AG08396 (cell line): ENCODE measurements at regions not wholly inside any gene's neighbourhood (a gene's known extent, or its start where the extent isn't known, plus 50 kb on each side); places are given as distances from the start of the nearest gene placed in this dataset.

Experiments
- DNase-seq: peaks from one replicate; pipeline ENCODE4 v3.0.0; 2012; ENCODE audit warnings: low spot score, mixed read lengths

DNA sequence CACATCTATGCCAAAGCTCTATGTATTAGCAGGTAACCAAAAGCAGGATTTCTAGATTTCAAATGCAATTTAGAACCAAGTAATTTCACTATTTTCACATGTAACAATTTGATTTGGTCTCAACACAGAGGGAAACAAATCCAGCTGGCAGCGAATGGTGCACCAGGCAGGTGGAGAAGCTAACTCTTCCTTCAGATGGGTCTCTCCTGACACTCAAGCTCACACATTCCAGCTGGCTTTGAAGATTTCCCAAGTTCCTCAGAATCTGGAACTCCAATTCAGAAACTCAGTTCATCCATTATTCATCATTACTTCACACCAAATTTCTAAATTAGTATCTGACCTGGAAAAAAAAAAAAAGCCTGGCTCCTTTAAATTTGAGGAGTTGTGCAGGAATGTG is 318.1 kb upstream of the NECTIN3 start:
- DNase-seq = no peak

- no peak for DNase-seq
Observed at GRCh38 chr3:110754212-110754916, 317.3 kb upstream of the NECTIN3 start.

DNA sequence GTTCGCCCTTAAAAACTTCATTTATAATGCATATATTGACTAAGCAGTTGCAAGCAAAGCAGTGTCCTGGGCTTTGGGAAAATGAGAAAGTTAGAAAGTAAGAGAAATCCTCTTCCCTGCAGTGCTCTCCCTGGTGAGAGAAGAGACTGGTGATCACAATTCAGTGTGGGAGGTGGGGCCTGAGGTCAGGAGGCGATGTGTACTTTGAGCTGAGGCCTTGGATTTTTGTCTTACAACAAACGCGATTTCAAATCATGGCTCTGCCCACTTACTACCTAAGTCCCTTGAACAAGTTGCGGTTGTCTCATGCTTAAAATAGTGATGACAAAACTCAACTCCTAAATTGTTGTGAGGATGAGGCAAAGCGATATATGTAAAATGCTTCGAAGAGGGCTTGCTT is 316.3 kb upstream of the NECTIN3 start:
- DNase-seq = no peak

GRCh38 chr3:110756705-110757104 is 314.9 kb upstream of the NECTIN3 start:
- no peak for DNase-seq

- no peak for DNase-seq
Observed at GRCh38 chr3:110758208-110758607, 313.4 kb upstream of the NECTIN3 start.

DNA sequence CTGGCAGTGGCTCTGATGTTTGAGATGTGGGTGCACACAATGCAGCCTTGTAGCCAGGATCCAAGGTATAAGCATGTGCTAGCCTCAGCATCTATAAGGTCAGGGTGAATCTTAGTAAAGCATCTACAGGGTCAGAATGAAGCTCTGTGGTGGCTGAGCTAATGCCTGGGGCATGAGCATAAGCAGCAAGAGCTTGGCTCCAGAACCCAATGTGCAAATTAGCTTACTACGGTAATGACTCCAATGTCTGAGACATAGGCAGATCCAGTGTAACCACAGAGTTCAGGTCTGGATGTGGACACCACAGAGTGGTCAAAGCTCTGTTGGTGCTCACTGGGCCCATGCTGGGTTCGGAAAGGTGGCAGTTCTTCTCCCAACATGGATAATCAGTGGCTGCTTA is 304.5 kb upstream of the NECTIN3 start:
- DNase-seq = no peak

DNA sequence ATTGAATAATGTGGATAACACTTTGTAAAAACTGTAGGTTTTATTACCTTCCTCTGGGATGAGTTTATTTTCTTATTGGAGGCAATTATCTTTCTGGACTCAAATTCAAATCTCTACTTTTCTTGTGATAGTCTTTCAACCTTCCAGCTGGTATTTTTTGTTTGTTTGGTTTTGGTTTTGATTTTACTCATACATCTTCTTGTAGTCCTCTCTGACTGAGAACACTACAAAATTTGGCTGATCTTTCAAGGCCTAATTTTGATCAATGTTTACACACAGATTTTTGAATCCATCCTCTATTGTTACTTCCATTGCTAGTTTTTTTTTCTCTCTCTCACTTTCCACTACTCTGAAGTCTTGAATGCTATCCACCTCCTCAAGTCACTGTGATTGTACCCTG is 303.8 kb upstream of the NECTIN3 start:
- no peak for DNase-seq

DNA sequence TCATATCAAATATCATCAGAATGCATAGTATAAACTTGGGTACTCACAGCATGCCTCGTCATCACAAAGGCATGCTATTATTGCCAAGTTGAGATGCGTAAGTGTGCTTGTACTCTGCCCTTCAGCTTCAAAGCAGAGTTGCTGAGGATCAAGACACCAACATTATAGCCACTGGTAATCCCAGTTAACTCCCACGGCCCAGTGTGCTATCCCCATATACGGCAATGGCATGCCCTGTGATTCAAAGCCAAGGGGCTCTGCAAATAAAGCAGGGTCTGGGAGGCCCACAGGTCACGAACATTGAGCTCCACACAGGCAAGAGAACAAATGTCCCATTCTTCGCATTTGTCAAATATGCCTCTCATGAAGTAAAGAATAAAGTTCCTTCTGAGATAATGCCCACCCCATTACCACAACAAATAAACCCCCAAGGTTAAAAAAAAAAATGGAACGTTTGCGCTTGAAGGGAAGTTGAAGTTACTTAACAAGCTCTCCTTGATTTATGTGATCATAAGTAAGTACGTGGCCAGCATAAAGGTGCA is 298.1 kb upstream of the NECTIN3 start:
- peak; percentile 34 for DNase-seq

- no peak for DNase-seq
Observed at GRCh38 chr3:110774496-110775265, 296.9 kb upstream of the NECTIN3 start.

DNA sequence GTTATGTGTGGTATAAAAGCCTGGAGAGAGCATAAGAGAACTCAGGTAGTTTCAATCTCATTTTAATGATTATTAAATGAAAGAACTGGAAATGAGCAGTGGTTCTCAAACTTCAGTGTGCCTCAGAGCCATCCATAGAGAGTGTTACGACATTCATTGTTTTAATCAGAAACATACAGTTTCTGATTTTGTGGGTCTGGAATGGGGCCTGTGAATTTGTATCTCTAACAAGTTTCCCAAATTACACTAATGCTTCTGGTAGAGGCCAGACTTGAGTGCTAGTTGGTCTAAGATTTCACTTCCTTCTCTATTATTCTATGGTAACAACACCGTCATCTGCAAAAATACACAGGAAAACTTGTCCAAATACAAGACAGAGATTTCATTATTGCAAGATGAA is 292.0 kb upstream of the NECTIN3 start:
- DNase-seq = no peak

DNA sequence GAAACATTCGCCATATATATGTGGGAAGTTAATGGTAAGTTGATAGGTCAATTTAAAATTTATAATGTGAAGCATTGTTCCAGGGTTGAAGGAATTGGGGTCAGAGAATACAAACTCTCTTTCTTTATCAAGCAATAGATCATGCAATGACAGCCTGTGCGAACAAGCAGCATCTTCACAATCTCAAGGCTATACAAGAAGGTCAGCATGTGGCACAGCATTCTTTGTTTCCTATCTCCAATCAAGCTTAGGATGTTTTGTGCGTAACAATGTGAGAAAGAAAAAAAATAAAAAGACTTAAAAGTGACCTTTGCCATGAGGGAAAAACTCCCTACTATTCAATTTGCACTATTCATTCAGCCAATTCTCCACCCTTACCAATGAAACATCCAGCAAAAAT is 288.1 kb upstream of the NECTIN3 start:
- DNase-seq = no peak

- DNase-seq = no peak
Observed at GRCh38 chr3:110788794-110789193, 282.8 kb upstream of the NECTIN3 start.

DNA sequence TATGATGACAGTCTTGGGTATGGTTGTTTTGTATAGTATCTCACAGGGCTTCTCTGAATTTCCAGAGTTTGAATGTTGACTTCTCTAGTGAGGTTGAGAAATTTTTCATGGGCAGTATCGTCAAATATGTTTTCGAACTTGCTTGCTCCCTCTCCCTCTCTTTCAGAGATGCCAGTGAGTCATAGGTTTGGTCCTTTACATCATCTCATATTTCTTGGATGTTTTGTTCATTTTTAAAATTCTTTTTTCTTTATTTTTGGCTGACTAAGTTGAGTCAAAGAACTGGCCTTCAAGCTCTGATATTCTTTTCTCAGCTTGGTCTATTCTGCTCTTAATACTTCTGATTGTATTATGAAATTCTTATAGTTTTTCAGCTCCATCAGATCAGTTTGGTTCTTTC is 282.3 kb upstream of the NECTIN3 start:
- no peak for DNase-seq

DNA sequence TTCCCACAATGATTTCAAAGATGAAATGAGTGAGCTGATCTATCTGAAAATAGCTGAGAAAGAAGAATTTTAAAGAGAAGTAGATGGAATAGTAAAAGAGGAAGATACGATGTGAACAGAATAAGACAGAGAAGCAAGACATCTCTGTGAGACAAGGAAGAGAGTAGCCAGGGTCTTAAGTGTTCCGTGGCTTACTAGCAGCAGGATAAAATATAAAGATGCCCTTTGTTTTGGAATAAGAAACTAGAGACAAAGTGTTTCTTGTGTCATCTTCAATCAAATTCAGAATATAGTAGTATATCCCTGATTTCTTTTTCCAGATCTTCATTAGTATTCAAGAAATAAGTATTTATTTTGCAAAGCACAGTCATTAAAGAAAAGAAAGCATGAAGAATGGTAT is 281.0 kb upstream of the NECTIN3 start:
- DNase-seq = no peak

GRCh38 chr3:110791995-110792686 is 279.5 kb upstream of the NECTIN3 start:
- no peak for DNase-seq

DNA sequence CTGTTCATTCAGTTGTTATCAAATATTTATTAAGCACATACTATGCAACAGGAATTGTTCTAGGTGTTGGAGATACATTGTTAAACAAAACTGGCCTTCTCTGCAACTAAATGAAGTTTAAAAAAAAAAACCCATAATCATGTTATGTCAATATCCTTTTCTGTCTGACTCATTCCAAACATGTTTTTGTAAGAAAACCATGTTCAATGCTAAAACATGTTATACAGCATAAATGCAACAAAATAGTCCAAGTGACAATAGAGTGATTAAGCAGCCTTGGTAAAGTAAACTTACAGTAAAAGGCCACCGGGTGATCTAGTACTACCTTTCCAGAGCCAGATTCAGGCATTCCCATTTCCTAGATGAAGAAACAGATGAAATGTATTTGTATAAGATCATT is 278.0 kb upstream of the NECTIN3 start:
- no peak for DNase-seq

- DNase-seq = no peak
Observed at GRCh38 chr3:110795163-110795562, 276.5 kb upstream of the NECTIN3 start.

- no peak for DNase-seq
Observed at GRCh38 chr3:110799271-110799670, 272.3 kb upstream of the NECTIN3 start.

DNA sequence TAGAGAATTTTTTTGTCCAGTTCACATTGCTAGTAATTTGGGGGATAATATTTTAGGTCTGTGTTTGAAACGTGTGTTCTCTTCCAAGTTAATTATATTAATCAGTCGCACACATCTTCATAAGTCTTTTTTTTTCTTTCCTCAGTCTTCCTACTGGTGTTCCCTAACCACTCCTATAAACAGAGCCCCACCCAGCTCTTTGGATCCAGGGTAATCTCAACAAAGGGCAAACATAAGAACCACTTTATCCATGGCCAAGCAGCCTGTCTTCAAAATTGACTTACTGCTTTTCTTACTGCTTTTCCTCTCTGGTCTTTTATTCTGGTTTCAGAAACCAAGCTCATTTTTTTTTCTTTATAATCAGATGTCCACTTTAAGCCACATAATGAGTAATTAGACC is 266.8 kb upstream of the NECTIN3 start:
- no peak for DNase-seq

DNA sequence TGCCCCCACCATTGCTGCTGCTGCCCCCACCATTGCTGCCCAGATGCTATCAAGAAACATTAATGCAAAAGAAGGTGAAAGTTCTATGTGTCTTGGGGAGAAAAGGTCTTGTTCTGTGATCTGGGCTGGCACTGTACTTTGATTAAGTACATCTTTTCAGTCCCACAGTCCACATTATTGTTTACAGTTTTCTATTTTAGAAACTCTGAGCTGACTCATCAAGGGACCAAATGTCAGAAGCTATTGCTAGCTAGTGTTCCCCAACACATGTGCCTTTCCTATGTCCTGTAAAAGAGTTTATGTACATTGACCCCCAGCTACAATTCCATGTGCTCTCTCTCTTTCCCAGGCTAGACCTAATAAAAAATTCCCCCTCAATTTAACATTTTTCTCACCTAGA is 264.7 kb upstream of the NECTIN3 start:
- DNase-seq = no peak

DNA sequence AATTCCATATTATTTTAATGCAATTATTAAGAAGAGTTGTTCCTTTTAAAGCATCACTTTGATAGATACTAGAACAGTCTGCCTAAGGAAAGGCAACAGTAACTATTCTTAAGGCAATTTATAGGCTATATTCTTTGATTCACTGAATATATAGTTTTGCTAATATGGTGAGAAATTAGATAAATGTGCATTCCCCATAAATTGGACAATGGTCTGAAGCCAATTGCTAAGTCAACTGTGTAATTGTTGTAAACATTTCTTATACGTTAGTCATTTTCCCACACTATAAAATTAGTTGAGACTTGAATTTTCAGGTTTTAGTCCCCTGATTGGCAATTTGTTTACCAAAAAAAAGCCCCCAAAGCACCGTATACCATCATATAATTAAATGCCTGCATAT is 263.0 kb upstream of the NECTIN3 start:
- DNase-seq = no peak

DNA sequence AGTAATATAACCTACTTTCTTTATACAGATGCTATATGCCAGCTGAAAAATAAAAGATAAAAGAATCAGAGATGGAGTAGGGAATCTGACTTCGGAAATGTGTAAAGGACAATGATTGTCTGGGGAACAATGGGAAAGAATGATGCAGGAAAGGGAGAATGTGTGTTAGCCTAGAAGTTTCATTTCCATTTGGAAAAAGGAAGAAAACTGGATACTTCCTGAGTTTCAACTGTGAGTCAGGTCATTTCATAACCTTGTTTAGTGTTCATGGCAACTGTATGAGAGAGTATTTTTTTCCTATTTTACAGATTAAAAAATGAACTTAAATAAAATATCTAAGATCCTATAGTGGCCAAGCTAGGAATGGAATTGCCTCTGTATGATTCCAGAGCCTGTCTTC is 261.3 kb upstream of the NECTIN3 start:
- DNase-seq = no peak

DNA sequence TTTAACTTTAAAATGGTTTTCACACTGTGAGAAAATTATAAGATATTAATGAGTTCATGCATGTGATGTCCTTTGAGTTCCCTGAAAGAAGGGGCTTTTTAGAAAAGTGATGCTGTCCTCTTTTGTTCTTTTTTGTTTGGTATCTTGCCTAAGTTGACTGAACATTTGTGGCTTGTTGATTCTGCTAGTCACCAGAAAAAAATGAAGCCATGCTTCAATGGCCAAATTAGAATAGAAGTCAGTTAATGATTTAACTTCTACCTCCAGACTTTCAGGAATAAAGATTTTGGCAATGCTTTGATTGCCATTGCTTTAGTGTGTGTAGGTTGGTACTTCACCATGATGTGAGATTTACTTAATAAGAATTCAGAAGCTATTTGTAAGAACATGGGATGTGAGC is 260.6 kb upstream of the NECTIN3 start:
- no peak for DNase-seq
